ENCODE measurements at regions not wholly inside any gene's neighbourhood (a gene's known extent, or its start where the extent isn't known, plus 50 kb on each side); places are given as distances from the start of the nearest gene placed in this dataset.

DNA sequence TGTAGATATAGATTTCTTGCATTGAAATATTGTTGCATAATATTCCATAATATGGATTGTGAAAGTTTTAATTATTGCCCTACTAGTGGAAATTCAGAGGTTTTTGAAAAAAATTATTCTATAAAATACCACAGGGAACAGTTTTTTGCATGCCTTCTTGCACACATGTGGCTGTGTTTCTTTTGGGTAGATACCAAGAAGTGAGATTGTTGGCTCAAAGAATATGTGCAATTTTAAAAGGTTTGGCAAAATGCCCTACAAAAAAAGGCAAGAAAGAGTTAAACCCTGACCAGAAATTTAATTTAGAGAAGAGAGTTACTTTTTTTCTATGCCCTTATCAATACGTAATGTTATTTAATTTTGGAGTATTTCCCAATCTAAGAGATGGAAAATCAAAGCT, 270.8 kb upstream of the DAPK1 start:
- Mint-ChIP-seq H3K36me3 (ENCODE audit: low read depth) (no peaks in the 10 kb centered on the region), H3K9me3 (no peaks in the 10 kb centered on the region), H3K27ac (no peak overlapping the region), H3K4me1 (ENCODE audit: low read depth) (no peaks in the 10 kb centered on the region), H3K27me3 (peaks cover 2% of the 10 kb centered on the region), H3K4me3 (no peak overlapping the region)
- no peak for ATAC-seq
- CTCF ChIA-PET: no interaction called here
- DNase-seq: no peak
- intact Hi-C loops (cut with micrococcal nuclease): no loop called here
- POLR2A ChIA-PET: no interaction called here
- no peak for TF ChIP-seq CTCF (IDR thresholded peaks at IDR 0.05)

GRCh38 chr9:87227456-87227855, 270.2 kb upstream of the DAPK1 start:
- Mint-ChIP-seq H3K9me3 (no peaks in the 10 kb centered on the region), H3K27me3 (peaks cover 2% of the 10 kb centered on the region), H3K4me3 (no peak overlapping the region), H3K36me3 (ENCODE audit: low read depth) (no peaks in the 10 kb centered on the region), H3K4me1 (ENCODE audit: low read depth) (no peaks in the 10 kb centered on the region), H3K27ac (no peak overlapping the region)
- no peak for TF ChIP-seq CTCF (IDR thresholded peaks at IDR 0.05)
- POLR2A ChIA-PET: no interaction called here
- no peak for DNase-seq
- CTCF ChIA-PET: no interaction called here
- intact Hi-C loops (cut with micrococcal nuclease): no loop called here
- no peak for ATAC-seq

GRCh38 chr9:87229108-87229507, 268.6 kb upstream of the DAPK1 start:
- ATAC-seq: no peak
- CTCF ChIA-PET: no interaction called here

DNA sequence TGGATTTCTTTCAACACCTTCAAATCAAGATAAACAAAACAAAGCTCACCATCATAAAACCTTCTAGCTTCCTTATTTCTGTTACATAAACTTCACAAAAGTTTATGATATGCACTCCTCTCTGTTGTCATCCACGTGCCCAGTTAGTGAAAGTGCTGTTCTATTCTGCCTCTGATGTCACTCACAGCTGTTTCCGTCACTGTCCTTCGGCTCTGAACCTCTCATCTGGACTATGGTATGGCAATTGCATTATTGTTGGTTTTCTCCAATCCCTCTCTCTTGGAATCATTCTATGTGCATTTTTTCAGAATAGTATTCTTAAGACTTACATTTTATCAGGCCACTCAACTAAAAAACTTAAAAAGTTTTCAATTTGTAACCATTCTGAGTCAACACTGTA, 264.2 kb upstream of the DAPK1 start:
- Mint-ChIP-seq H3K4me3 (no peak overlapping the region), H3K9me3 (no peaks in the 10 kb centered on the region), H3K27me3 (no peaks in the 10 kb centered on the region), H3K36me3 (ENCODE audit: low read depth) (no peaks in the 10 kb centered on the region), H3K4me1 (ENCODE audit: low read depth) (no peaks in the 10 kb centered on the region), H3K27ac (no peak overlapping the region)
- ChIA-PET POLR2A (no interaction called here), CTCF (no interaction called here)
- ATAC-seq (no peak), DNase-seq (no peak)
- TF ChIP-seq CTCF (IDR thresholded peaks at IDR 0.05): no peak
- intact Hi-C loops (cut with micrococcal nuclease): no loop called here

More at GRCh38 chr9:87229108-87229507, 268.6 kb upstream of the DAPK1 start:
- no peak for TF ChIP-seq CTCF (IDR thresholded peaks at IDR 0.05)
- no peak overlapping the region for H3K4me3 Mint-ChIP-seq
- H3K9me3 Mint-ChIP-seq: no peaks in the 10 kb centered on the region
- no peaks in the 10 kb centered on the region for H3K36me3 Mint-ChIP-seq (ENCODE audit: low read depth)
- H3K27ac Mint-ChIP-seq: no peak overlapping the region
- H3K27me3 Mint-ChIP-seq: no peaks in the 10 kb centered on the region
- intact Hi-C loops (cut with micrococcal nuclease): no loop called here
- POLR2A ChIA-PET: no interaction called here
- no peak for DNase-seq
- no peaks in the 10 kb centered on the region for H3K4me1 Mint-ChIP-seq (ENCODE audit: low read depth)

DNA sequence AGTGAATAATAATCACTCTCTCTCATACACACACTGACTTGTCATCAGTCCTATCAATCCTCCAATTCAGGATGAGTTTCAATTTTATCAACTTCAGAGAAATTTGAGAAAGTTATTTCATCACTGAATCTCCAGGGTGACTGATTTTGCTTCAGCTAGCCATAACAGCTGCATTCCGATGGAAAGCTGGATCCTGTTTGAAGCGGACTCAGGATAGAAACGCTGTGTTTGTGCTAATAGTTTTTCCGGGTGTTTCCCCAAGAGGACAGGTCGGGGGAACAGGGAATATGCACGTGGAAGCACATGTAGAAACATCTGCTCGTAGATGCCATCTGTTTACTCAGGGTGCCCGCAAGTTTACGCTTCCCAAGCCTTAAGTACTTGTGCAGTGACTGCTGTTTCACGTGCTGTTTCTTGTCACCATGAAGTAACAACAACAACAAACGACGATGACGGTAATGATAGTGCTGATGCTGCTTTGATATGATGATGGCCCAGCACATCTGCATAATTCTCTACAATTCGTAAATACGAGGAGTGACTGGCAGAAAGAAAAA, 263.7 kb upstream of the DAPK1 start:
- no peak overlapping the region for H3K27ac Mint-ChIP-seq

More for the DNA sequence above, 263.7 kb upstream of the DAPK1 start:
- H3K9me3 Mint-ChIP-seq: no peaks in the 10 kb centered on the region
- intact Hi-C loops (cut with micrococcal nuclease): no loop called here
- TF ChIP-seq CTCF (IDR thresholded peaks at IDR 0.05): no peak
- POLR2A ChIA-PET: no interaction called here
- no peak overlapping the region for H3K4me3 Mint-ChIP-seq
- DNase-seq: no peak
- no peak for ATAC-seq
- CTCF ChIA-PET: no interaction called here
- H3K27me3 Mint-ChIP-seq: no peaks in the 10 kb centered on the region
- H3K36me3 Mint-ChIP-seq (ENCODE audit: low read depth): no peaks in the 10 kb centered on the region
- no peaks in the 10 kb centered on the region for H3K4me1 Mint-ChIP-seq (ENCODE audit: low read depth)

Measured in activated CD8-positive, alpha-beta T cell treated with anti-CD3 and anti-CD28 coated beads for 36 hours (primary cell).